T47D (cell line): ENCODE measurements at regions not wholly inside any gene's neighbourhood (a gene's known extent, or its start where the extent isn't known, plus 50 kb on each side); places are given as distances from the start of the nearest gene placed in this dataset.

ENCODE experiments used
- DNase-seq, 2 experiments: peaks; one replicate each; pipeline versions ENCODE4 v3.0.0 to v3.0.0-alpha.2; 2011 to 2012; ENCODE audit warnings: low read depth in 1 of 2, low spot score in 1 of 2
- JUND ChIP-seq: IDR thresholded peaks from 2 replicates; pipeline ENCODE4 v1.6.1; 2012; ENCODE audit warnings: low read depth
- in situ Hi-C: cut with HindIII; loops from 2 replicates; pipeline ENCODE4 v1.10.0; 2016; ENCODE audit warnings: low sequenced_read_pairs, low pct_unique_long_range_greater_than_20kb

DNA sequence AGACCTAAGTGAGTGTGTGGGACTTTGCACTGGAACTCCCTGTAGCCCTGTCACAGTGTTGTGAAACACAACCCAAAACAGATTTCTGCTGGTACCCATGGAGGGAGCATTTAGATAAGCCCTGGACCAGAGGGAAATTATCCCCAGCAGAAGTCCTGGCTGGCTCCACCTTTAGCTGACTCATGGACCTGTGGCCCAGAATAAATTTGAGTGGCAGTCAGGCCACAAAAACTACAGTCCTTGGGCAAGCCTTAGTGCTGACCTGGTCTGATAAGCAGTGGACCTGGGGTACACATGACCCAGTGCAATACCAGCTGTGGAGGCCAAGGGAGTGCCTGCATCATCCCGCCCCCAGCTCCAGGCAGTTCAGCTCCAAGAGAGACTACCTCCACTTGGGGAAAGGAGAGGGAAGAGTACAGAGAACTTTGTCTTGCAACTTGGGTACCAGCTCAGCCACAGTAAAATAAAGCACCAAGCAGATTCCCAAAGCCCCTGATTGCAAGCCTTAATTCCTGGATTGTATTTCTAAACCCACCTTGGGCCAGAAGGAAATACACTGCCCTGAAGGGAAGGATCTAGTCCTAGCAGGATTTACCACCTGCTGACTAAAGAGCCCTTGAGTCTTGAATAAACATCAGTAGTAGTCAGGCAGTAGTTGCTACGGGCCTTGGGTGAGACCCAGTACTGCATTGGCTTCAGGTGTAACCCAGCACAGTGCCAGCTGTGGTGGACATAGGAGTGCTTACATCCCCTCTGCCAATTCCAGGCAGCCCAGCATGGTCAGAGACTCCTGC is 140.4 kb upstream of the COL21A1 start:
- in situ Hi-C loops, result no loop called here
- DNase-seq, result peak in 1 of 2 experiments; percentile 33
- no peak for TF ChIP-seq JUND

DNA sequence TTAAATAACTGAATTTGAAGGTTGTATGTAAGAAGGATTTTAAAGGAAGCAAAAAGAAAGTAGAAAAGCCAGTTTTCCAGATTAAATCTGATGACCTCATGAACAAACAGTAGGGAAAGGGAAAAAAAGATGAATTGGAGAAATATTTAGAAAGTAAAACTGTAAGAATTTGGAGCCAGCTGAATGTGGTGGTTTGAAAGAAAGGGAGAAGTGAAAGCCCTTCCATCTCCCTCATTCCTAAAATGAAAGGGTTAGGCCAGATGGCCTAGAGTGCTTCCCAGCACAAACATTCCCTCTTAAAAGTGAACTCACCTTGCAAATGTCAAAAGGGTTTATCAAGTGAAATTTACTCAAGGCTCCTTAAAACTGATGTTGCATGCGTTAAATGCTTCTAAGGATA is 139.3 kb upstream of the COL21A1 start:
- in situ Hi-C loops, result no loop called here
- no peak for DNase-seq
- TF ChIP-seq JUND, result no peak

DNA sequence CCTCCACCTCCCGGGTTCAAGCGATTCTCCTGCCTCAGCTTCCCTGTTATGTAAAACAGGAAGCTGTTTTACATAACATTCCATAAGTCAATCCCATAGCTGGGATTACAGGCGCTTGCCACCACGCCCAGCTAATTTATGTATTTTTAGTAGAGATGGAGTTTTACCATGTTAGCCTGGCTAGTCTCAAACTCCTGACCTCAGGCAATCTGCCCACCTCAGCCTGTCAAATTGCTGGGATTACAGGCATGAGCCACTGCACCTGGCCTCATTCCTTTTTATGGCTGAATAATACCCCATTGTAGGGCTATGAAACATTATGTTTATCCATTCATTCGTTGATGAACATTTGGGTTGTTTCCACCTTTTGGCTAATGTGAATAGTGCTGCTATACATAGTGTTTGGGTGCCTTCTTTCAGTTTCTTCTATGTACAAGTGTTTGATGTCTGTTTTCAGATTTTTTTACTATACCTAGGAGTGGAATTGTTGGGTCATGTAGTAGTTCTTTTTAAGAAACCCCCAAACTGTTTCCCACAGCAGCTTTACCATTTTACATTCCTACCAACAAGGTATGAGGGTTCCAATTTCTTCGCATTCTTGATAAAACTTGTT is 138.7 kb upstream of the COL21A1 start:
- TF ChIP-seq JUND, result no peak
- no peak for DNase-seq
- in situ Hi-C loops, result no loop called here

DNA sequence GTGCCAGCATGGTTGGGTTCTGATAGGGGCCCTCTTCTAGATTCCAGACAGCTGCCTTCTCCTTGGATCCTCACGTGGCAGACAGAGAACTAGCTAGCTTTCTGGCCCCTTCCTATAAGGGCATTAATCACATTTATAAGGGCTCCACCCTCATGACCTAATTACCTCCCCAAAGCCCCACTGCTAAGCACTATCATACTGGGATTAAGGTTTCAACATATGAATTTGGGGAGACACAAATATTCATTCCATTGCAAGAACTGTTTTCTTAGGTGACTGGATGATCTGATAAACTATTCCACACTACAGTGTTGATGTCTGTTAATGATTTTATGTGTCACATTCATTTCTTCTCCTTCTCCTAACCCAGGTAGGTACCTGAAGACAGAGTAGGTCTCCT is 135.8 kb upstream of the COL21A1 start:
- in situ Hi-C loops, result no loop called here
- no peak for TF ChIP-seq JUND
- no peak for DNase-seq

DNA sequence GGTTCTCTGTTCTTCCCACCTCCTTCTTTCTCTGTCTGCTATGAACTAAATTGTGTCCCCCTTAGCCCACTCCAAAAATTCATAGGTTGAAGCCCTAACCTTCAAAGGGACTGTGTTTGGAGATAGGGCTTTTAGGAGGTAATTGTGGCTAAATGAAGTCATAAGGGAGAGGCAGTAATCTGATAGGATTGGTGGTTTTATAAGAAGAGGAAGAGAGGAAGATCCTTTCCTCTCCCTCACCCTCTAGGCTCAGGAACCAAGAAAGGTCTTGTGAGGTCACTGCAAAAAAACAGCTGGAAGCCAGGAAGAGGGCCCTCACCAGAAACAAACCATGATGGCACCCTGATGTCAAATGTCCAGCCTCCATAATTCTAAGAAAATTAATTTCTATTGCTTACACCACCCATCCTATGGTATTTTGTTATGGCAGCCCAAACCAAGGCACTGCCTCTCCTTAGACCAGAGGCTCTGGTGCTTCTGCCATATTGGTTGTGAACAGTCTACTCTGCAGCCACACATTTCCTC is 135.1 kb upstream of the COL21A1 start:
- in situ Hi-C loops, result no loop called here
- no peak for DNase-seq
- TF ChIP-seq JUND, result no peak

DNA sequence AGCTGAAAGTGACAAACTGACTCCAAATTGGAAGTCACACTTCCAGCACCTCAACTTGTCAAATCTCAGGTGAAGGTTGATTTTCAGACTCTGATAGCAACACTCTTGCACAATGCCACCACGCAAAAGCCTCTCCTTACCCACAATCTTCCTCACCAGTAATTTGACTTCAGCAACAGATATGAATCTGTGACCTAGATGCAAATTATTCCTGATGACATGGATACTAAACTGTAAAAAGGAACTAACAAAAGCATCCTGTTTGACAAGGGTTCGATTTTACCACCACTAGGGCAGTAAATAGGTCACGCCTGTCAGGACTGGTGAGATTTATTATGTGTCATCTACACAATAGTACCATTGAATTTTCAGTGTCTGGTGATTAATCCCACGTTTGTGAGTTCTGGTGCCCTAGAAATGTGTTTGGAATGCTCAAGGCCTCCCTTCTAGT is 134.4 kb upstream of the COL21A1 start:
- in situ Hi-C loops, result no loop called here
- peak in 1 of 2 experiments; percentile 57 for DNase-seq
- peak; percentile 22; the same call in 1 of the 2 replicates for TF ChIP-seq JUND

DNA sequence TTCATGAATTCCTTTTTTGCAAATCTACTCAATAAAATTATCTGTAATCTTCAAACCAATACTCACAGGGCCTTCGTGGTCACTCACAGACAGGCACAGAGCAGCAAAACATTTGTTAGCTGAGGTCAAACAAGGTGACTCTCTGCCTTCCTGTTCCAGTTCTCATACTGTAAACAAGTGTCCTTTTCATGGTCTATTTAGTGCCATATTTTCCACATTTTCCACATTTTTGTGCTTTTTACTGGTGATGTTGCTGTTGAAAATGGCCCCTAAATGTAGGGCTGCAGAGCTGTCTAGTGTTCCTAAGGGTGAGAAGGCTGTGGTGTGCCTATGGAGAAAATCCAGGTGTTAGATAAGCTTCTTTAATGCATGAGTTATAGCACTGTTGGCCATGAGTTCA is 133.1 kb upstream of the COL21A1 start:
- no peak for TF ChIP-seq JUND
- DNase-seq, result no peak
- in situ Hi-C loops, result no loop called here

DNA sequence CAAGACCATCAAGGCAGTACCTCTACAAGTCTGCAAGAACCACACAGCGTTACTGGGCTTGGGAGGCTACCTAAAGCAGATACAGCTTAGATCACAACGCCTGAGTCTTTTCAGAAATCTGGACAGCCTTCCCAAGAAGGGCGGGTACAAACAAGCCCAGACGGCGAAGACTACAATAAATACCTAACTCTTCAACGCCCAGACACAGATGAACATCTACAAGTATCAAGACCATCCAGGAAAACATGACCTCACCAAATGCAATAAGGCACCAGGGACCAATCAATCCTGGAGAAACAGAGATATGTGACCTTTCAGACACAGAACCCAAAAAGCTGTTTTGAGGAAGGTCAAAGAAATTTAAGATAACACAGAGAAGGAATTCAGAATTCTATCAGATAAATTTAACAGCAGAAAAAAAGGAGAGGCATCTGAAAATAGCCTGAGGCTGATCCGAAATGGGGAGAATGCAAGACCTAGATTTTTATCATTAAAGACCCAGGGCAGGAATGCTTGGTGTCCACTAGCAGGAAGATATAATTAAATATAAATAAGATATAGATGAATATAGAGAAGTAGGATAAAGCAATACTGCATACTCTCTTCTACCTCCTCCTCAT is 131.7 kb upstream of the COL21A1 start:
- DNase-seq, result peak in 1 of 2 experiments; percentile 55
- in situ Hi-C loops, result no loop called here
- TF ChIP-seq JUND, result peak; percentile 66; the same call in 1 of the 2 replicates

DNA sequence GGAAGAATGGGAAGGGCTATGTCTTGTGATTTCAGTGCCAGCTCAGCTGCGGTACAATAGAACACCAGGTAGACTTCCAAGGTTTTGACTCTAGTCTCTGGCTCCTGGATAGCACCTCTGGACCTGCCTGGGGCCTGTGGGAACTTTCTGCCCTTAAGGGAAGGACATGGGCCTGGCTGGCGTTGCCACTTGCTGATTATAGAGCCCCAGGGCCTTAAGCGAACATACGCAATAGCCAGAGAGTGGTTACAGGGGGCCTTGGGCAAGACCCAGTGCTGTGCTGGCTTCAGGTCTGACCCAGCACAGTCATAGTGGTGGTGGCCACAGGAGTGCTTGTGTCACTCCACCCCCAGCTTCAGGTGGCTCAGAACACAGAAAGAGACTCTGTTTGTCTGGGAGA is 131.1 kb upstream of the COL21A1 start:
- no peak for TF ChIP-seq JUND
- no peak for DNase-seq
- in situ Hi-C loops, result no loop called here

DNA sequence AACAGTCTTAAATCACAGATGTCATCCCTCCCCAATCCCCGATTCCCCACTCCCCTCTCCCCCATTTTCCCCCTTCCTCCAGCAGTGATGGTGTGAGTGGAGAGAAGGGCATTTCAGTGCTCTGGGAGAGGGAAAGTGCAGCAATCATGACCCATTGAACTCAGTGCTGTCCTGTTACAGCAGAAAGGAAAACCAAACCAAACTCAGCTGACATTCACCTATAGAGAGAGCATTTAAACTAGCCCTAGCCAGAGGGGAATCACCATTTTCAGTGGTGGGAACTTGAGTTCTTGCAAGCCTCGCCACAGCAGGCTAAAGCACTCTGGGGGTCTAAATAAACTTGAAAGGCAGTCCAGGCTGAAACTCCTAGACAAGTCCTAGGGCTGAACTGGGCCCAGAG is 129.9 kb upstream of the COL21A1 start:
- in situ Hi-C loops, result no loop called here
- no peak for TF ChIP-seq JUND

DNA sequence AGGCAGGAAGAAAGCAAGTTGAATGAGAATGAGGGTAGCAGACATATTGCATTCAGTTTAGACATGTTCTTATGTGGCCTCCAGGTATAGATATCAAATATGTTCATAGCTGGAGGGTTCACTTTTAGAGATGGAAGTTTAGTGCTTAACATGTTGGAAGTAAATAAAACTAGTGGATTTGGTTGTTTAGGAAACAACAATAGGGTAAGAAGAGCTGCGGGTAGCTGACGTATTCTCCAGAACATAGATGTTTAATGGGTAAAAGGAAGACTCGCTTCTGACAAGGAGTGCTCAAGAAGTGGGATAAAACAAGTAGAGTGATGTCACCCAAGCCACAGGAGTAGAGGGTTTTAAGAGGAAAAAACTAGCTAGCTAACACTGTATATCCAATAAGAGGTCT is 128.4 kb upstream of the COL21A1 start:
- no peak for TF ChIP-seq JUND
- in situ Hi-C loops, result no loop called here
- no peak for DNase-seq

More for the DNA sequence above, 129.9 kb upstream of the COL21A1 start:
- no peak for DNase-seq

DNA sequence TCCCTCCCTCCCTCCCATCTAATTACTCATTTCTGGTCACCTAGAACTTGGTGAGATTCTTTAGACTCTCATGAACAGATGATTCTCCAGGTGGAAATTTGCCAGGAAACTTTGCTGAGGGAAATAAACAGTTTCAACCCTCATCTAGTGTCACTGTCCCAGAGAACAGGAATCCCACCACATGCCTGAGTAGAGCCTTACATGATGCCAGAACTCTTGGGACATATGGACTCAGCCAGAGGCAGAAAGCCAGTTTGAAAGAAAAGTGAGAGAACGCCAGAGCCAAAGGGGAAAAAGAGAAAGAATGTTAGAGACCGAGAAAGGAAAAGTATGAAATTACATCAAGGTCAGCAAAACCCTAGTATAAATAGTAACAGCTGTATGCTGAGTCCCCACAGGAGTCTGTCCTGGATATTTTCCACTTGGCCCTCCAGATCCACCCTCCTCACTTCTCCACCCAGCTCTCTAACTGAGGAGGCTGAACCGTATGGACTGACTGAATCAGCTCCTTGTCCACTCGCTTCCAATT is 127.5 kb upstream of the COL21A1 start:
- in situ Hi-C loops, result no loop called here
- TF ChIP-seq JUND, result no peak
- DNase-seq, result no peak
